DND-41 (cell line): ENCODE measurements at regions not wholly inside any gene's neighbourhood (a gene's known extent, or its start where the extent isn't known, plus 50 kb on each side); places are given as distances from the start of the nearest gene placed in this dataset.

Experiments
- ATAC-seq: fragments of 200-7000 bp; cut with Tn5 transposase; 3 replicates; pipeline ENCODE4 v1.9.1; 2021; ENCODE audit warnings: low read depth; ENCODE audit not compliant: insufficient read depth
- DNase-seq: peaks from one replicate; pipeline ENCODE4 v3.0.0-alpha.2; 2020
- H2AFZ ChIP-seq: 2 replicates; pipeline ENCODE4 v1.6.0; 2012; ENCODE audit warnings: low read depth, low read length
- H3K27ac ChIP-seq: 2 replicates; pipeline ENCODE4 v1.5.1; 2012; ENCODE audit warnings: low read length, inconsistent platforms
- H3K27me3 ChIP-seq: fragments of 200-600 bp; sonication (generic); 2 replicates; pipeline ENCODE4 v1.6.0; 2012; ENCODE audit warnings: low read length, mild to moderate bottlenecking, inconsistent platforms; ENCODE audit not compliant: insufficient read depth, poor library complexity
- H3K36me3 ChIP-seq: 2 replicates; pipeline ENCODE4 v1.5.1; 2012; ENCODE audit warnings: low read length, inconsistent platforms; ENCODE audit not compliant: insufficient read depth
- H3K4me1 ChIP-seq: 2 replicates; pipeline ENCODE4 v1.5.1; 2012; ENCODE audit warnings: mild to moderate bottlenecking, low read length; ENCODE audit not compliant: insufficient read depth
- H3K4me2 ChIP-seq: 2 replicates; pipeline ENCODE4 v1.6.0; 2012; ENCODE audit warnings: mild to moderate bottlenecking, moderate library complexity, low read length, inconsistent platforms; ENCODE audit not compliant: insufficient read depth
- H3K4me3 ChIP-seq, 2 experiments: fragments of 200-600 bp in 1 of 2; shearing (Covaris generic) in 1 of 2; 2 replicates each; pipeline ENCODE4 v1.5.1; 2012 to 2016; ENCODE audit warnings: inconsistent platforms in 2 of 2, low read length in 2 of 2, mild to moderate bottlenecking in 2 of 2, low read depth in 1 of 2, moderate library complexity in 1 of 2
- H3K79me2 ChIP-seq: 2 replicates; pipeline ENCODE4 v1.6.0; 2012; ENCODE audit warnings: low read length, inconsistent platforms; ENCODE audit not compliant: insufficient read depth
- H3K9ac ChIP-seq: 2 replicates; pipeline ENCODE4 v1.6.0; 2012; ENCODE audit warnings: low read depth, mild to moderate bottlenecking, inconsistent platforms, low read length, moderate library complexity
- H3K9me3 ChIP-seq: 2 replicates; pipeline ENCODE4 v1.5.1; 2012; ENCODE audit warnings: low read length, moderate library complexity, mild to moderate bottlenecking, inconsistent platforms; ENCODE audit not compliant: insufficient read depth, severe bottlenecking
- H4K20me1 ChIP-seq: 2 replicates; pipeline ENCODE4 v1.6.0; 2012; ENCODE audit warnings: low read length; ENCODE audit not compliant: insufficient read depth
- EZH2 ChIP-seq: IDR thresholded peaks from 3 replicates; pipeline ENCODE4 v1.6.1; 2012; ENCODE audit warnings: borderline replicate concordance, low read depth, mild to moderate bottlenecking, moderate library complexity, low read length, inconsistent platforms; ENCODE audit not compliant: severe bottlenecking
- TF ChIP-seq, protein P1 (sequence below): IDR thresholded peaks from 2 replicates; pipeline ENCODE4 v1.5.1; 2012; ENCODE audit warnings: borderline replicate concordance, low read length, moderate library complexity, mild to moderate bottlenecking; ENCODE audit not compliant: poor library complexity, severe bottlenecking; ENCODE audit errors: extremely low read depth

DNA sequence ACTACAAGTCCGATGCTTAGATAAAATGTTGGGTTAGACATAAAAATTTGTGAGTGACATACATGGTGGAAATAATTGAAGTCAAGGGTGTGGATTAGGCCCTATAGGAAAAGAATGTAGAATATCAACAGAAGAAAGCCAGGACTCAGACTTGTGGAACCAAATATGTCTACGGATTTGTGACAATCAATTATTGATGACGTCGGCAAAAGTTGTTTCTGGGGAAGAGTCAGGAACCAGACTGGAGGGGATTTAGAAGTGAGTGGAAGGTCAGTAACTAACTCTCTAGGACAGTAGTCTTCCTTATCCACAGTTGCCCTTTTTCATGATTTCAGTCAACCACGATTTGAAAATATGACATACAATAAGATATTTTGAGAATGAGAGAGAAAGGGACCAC lies 130.9 kb upstream of the TANK start:
- H3K36me3 ChIP-seq: no peaks in the 10 kb centered on the region
- H3K9ac ChIP-seq: no peak overlapping the region
- H4K20me1 ChIP-seq: no peaks in the 10 kb centered on the region
- H3K4me1 ChIP-seq: no peaks in the 10 kb centered on the region
- H3K9me3 ChIP-seq: no peaks in the 10 kb centered on the region
- no peak overlapping the region for H3K4me2 ChIP-seq
- no peak overlapping the region for H2AFZ ChIP-seq
- H3K4me3 ChIP-seq: no peak overlapping the region
- TF ChIP-seq, protein P1, sequence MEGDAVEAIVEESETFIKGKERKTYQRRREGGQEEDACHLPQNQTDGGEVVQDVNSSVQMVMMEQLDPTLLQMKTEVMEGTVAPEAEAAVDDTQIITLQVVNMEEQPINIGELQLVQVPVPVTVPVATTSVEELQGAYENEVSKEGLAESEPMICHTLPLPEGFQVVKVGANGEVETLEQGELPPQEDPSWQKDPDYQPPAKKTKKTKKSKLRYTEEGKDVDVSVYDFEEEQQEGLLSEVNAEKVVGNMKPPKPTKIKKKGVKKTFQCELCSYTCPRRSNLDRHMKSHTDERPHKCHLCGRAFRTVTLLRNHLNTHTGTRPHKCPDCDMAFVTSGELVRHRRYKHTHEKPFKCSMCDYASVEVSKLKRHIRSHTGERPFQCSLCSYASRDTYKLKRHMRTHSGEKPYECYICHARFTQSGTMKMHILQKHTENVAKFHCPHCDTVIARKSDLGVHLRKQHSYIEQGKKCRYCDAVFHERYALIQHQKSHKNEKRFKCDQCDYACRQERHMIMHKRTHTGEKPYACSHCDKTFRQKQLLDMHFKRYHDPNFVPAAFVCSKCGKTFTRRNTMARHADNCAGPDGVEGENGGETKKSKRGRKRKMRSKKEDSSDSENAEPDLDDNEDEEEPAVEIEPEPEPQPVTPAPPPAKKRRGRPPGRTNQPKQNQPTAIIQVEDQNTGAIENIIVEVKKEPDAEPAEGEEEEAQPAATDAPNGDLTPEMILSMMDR: no peak
- TF ChIP-seq EZH2: no peak
- H3K27ac ChIP-seq: no peak overlapping the region
- ATAC-seq (no peak), DNase-seq (no peak)
- no peaks in the 10 kb centered on the region for H3K27me3 ChIP-seq
- H3K79me2 ChIP-seq: no peaks in the 10 kb centered on the region

DNA sequence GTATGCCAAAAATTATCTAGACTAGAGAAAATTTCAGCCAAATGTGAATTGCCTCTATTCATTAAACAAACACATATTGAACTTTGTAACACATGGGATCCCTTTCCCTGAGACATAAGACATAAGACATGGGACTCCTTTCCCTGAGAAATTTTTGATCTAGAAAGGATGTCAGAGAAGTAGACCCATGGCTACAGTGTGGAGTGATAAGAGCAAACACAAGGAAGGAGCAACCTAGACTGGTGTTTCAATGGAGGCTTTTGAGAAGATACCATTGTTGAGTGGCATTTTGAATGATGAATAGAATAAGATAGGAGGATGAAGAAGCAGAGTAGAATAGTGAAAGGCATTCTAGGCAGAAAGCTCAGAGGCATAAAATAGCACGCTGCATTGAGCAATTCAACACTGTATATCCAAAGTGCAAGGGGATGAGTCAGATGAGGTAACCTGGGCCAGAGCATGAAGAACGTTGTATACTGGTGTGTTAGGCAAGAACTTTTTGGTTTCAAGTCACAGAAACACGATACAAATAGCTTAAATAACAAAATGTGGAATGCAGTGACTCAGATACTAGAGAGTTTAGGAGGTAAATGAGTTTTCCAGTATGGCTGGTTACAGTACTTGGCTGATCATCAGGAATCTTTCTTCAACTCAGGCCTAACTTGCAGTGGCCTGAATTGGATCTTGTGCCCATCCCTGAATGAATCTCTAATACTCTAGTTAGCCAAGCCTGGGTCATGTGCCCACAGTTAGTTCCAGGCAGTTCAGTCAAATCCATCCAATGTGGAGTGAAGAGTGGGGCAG lies 129.8 kb upstream of the TANK start:
- H3K27me3 ChIP-seq: no peaks in the 10 kb centered on the region
- no peaks in the 10 kb centered on the region for H3K36me3 ChIP-seq
- H3K4me2 ChIP-seq: no peak overlapping the region
- no peak overlapping the region for H3K4me3 ChIP-seq
- no peak overlapping the region for H3K27ac ChIP-seq
- TF ChIP-seq EZH2: no peak
- TF ChIP-seq, protein P1: no peak
- DNase-seq (no peak), ATAC-seq (no peak)
- no peak overlapping the region for H3K9ac ChIP-seq
- no peaks in the 10 kb centered on the region for H3K4me1 ChIP-seq
- H4K20me1 ChIP-seq: no peaks in the 10 kb centered on the region
- no peaks in the 10 kb centered on the region for H3K9me3 ChIP-seq
- no peaks in the 10 kb centered on the region for H3K79me2 ChIP-seq
- H2AFZ ChIP-seq: no peak overlapping the region

DNA sequence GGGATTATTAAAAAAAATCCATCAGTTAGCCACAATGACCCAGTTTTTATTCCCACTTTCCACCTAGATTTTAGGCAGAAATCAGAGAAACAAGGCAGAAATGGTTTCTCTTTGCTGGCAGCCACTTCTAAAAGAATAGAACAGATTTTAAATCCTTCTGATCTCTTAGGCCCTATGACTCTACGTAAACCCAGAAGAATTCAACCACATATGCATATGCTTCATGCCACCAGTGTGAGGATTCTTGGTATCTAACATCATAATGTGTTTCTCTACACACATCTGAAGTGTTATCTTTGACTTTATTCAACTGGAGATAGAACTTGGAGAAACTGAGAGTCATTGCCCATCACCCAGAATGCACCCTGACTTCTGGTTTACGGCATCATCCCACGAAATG lies 128.7 kb upstream of the TANK start:
- DNase-seq (no peak), ATAC-seq (no peak)
- H3K4me2 ChIP-seq: no peak overlapping the region
- H3K36me3 ChIP-seq: no peaks in the 10 kb centered on the region
- no peaks in the 10 kb centered on the region for H3K9me3 ChIP-seq
- H3K4me3 ChIP-seq: no peak overlapping the region
- H3K9ac ChIP-seq: no peak overlapping the region
- no peaks in the 10 kb centered on the region for H4K20me1 ChIP-seq
- H3K27me3 ChIP-seq: no peaks in the 10 kb centered on the region
- H3K27ac ChIP-seq: no peak overlapping the region
- H3K79me2 ChIP-seq: no peaks in the 10 kb centered on the region
- no peaks in the 10 kb centered on the region for H3K4me1 ChIP-seq
- H2AFZ ChIP-seq: no peak overlapping the region
- TF ChIP-seq EZH2: no peak
- TF ChIP-seq, protein P1: no peak

DNA sequence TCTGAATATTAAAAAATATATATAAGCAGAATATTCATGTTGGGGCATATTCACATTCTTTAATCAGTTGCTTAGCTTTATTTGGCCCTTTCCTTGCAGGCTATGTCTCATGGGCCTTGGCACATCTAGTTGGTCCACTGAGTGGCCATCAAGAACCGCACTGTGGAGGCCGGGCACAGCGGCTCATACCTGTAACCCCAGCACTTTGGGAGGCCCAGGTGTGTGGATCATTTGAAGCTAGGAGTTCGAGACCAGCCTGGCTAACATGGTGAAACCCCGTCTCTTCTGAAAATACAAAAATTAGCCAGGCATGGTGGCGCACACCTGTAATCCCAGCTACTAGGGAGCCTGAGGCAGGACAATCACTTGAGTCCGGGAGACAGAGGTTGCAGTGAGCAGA lies 127.6 kb upstream of the TANK start:
- Histone ChIP-seq H3K36me3 (no peaks in the 10 kb centered on the region), H3K4me2 (no peak overlapping the region), H3K9me3 (no peaks in the 10 kb centered on the region), H3K27me3 (no peaks in the 10 kb centered on the region), H3K9ac (no peak overlapping the region), H3K79me2 (no peaks in the 10 kb centered on the region), H3K4me3 (no peak overlapping the region), H2AFZ (no peak overlapping the region), H3K4me1 (no peaks in the 10 kb centered on the region), H3K27ac (no peak overlapping the region), H4K20me1 (no peaks in the 10 kb centered on the region)
- ATAC-seq (no peak), DNase-seq (no peak)
- no peak for TF ChIP-seq EZH2
- TF ChIP-seq, protein P1: no peak
